ENCODE measurements at regions not wholly inside any gene's neighbourhood (a gene's known extent, or its start where the extent isn't known, plus 50 kb on each side); places are given as distances from the start of the nearest gene placed in this dataset.
A peak's percentile ranks its signal among the peaks of the same experiment; 100 is the strongest.

DNA sequence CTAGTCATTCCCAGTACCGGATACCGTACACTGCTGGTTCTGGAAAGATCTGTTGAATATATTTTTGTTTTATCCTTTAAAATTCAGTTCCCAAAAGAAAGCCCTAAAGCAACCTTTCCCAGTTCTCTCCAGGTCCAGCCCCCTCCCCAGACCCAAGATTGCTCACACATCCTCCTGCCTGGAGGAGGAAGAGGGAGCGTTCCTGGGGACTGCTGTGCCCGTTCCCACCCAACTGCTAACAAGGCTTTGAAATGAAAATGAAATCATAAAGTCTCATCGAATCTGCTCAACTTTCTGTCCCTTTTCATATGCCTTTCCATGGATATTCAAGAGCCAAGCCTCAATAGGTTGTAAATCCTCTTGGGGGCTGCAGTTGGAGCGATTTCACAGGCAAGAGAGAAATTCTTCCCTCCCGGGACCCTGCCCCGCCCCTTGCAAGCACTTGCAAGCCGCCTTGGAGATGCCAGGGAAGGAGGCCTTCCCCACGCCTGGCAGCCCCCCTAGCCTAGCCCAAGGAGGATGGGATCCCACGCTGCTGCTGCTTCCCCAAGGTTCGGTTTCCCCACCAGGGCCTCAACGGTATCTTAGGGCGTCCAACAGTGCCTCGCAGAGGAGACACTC lies 113.2 kb upstream of the CACHD1 start:
- intact Hi-C loops (cut with DNase I, micrococcal nuclease), result no loop called here
- no peak for DNase-seq
- ATAC-seq, result no peak

DNA sequence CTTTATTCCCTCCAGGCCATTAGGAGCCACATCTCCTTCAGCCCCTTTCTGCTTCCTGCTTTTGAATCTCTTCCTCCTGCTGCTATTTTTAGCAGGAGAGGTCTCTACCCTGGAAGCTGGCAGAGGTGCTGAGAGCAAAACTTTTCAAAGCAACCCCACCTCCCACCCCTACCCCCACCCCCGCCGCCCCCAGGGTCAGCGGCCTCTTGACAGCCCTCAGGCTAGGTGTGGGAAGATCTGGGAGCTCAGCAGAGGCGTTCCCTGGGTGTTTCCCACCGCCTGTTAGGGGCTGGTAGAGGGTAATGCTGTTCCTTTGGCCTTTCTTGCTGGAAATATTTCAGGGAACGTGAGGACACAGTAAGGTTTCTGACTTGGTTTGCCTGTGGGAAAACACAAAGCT lies 112.5 kb upstream of the CACHD1 start:
- intact Hi-C loops (cut with DNase I, micrococcal nuclease), result no loop called here
- DNase-seq (no peak), ATAC-seq (no peak)

- no peak for ATAC-seq
- no peak for DNase-seq
- intact Hi-C loops (cut with DNase I, micrococcal nuclease), result no loop called here
These were observed 111.2 kb upstream of the CACHD1 start for GRCh38 chr1:64358692-64359091.

DNA sequence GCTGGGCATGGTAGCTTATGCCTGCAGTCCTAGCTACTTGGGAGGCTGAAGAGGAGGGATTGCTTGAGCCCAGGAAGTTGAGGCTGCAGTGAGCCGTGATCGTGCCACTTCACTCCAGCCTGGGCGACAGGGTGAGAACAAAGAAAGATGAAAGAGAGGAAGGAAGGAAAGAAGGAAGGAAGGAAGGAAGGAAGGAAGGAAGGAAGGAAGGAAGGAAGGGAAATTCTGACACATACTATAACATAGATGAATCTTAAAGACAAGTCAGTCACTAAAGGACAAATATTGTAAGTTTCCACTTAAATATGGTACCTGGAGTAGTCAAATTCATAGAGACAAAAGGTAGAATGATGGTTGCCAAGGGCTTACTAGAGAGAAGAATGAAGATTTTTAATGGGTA lies 108.0 kb upstream of the CACHD1 start:
- intact Hi-C loops (cut with DNase I, micrococcal nuclease), result no loop called here
- ATAC-seq (no peak), DNase-seq (no peak)

GRCh38 chr1:64363111-64363510 lies 106.8 kb upstream of the CACHD1 start:
- no peak for DNase-seq
- intact Hi-C loops (cut with DNase I, micrococcal nuclease), result no loop called here
- no peak for ATAC-seq

- no peak for ATAC-seq
- intact Hi-C loops (cut with DNase I, micrococcal nuclease), result no loop called here
- DNase-seq, result no peak
These were observed 106.3 kb upstream of the CACHD1 start for GRCh38 chr1:64363616-64364015.

DNA sequence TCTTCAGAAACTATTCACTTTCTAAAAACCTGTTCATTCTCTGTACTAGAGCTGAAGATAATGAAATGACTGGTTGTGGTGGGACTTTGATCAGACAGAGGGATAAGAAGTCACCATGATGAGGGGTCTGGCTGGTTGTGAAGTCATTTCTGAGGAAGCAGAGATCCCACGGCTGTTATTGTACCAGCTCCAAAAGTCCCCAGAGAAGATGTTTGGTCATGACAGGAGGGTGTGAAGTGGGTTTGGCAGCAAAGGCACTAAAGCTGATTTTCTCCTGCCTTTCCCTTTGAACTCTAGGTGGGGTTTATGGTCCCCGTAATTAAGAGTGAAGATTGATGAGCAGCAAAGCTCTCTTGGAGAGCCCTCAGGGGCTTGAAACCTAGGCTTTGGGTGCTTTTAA lies 103.1 kb upstream of the CACHD1 start:
- no peak for DNase-seq
- ATAC-seq, result no peak
- intact Hi-C loops (cut with DNase I, micrococcal nuclease), result no loop called here

DNA sequence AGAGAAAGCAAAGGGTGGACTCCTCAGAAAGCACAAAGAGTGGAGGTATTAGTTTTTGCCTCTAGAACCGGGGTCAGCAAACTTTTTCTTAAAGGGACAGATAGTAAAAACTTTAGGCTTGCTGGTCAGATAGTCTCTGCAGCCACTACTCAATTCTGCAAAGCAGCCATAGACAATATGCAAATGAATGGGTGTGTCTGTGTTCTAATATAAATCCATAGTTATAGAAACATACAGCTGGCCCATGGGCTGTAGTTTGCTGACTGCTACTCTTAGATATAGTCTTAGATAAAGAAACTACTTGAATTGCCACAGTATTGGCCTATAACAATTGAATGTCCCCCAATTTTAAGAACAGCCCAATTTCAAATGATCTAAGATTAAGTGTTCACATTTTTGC lies 101.6 kb upstream of the CACHD1 start:
- intact Hi-C loops (cut with DNase I, micrococcal nuclease), result no loop called here
- no peak for ATAC-seq
- DNase-seq, result no peak

DNA sequence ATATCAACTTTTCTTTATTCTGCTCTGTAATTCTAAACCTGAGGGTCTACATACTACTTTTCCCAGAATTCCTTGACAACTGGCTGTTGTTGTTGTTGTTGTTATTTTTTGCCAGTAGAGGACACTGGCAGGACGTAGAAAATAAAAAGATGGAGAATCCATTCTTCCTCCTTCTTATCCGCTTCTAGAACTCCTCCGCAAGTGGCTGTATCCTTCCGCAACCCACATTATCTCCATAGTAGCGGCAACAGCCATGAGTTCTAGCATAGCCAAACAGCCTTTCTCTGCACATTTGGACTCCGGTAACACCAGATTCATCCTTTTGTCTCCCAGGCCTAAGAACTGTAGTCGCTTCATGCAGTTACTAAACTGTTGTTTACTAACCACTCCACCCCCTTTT lies 91.1 kb upstream of the CACHD1 start:
- DNase-seq, result no peak
- intact Hi-C loops (cut with DNase I, micrococcal nuclease), result no loop called here
- no peak for ATAC-seq

GRCh38 chr1:64387389-64388285 lies 82.3 kb upstream of the CACHD1 start:
- intact Hi-C loops (cut with DNase I, micrococcal nuclease), result no loop called here
- DNase-seq, result no peak

DNA sequence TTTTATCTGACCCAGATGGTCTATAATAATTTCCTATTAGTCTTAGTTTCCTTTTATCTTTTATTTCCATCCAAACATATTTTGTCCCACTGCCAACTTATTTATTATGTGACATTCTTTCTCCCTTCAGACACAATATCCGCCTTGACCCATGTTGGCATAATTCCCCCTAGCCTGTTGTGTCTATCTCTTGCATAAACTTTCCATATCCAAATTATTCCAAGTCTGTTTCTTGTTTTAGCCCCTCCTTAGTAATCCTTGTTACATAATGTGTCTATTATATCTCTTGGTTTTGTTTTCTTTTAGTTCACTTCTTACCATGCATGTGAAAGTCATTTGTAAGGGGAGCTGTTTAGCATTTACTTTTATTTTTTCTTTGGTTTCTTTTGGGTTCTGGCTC lies 81.6 kb upstream of the CACHD1 start:
- intact Hi-C loops (cut with DNase I, micrococcal nuclease), result no loop called here
- ATAC-seq (no peak), DNase-seq (no peak)

More at GRCh38 chr1:64387389-64388285, 82.3 kb upstream of the CACHD1 start:
- no peak for ATAC-seq

GRCh38 chr1:64392109-64392508 lies 77.8 kb upstream of the CACHD1 start:
- intact Hi-C loops (cut with DNase I, micrococcal nuclease), result no loop called here

GRCh38 chr1:64393790-64394189 lies 76.1 kb upstream of the CACHD1 start:
- no peak for DNase-seq
- ATAC-seq, result no peak
- intact Hi-C loops (cut with DNase I, micrococcal nuclease), result no loop called here

More at GRCh38 chr1:64392109-64392508, 77.8 kb upstream of the CACHD1 start:
- no peak for DNase-seq
- peak; percentile 30 for ATAC-seq

GRCh38 chr1:64396817-64397216 lies 73.1 kb upstream of the CACHD1 start:
- intact Hi-C loops (cut with DNase I, micrococcal nuclease), result no loop called here
- ATAC-seq, result no peak
- no peak for DNase-seq

- intact Hi-C loops (cut with DNase I, micrococcal nuclease), result no loop called here
- DNase-seq (no peak), ATAC-seq (no peak)
These were observed 72.4 kb upstream of the CACHD1 start for GRCh38 chr1:64397541-64397940.

GRCh38 chr1:64398936-64399335 lies 71.0 kb upstream of the CACHD1 start:
- ATAC-seq (peak; percentile 66), DNase-seq (no peak)
- intact Hi-C loops (cut with DNase I, micrococcal nuclease), result no loop called here

GRCh38 chr1:64401285-64401684 lies 68.6 kb upstream of the CACHD1 start:
- no peak for ATAC-seq
- intact Hi-C loops (cut with DNase I, micrococcal nuclease), result no loop called here
- DNase-seq, result no peak

DNA sequence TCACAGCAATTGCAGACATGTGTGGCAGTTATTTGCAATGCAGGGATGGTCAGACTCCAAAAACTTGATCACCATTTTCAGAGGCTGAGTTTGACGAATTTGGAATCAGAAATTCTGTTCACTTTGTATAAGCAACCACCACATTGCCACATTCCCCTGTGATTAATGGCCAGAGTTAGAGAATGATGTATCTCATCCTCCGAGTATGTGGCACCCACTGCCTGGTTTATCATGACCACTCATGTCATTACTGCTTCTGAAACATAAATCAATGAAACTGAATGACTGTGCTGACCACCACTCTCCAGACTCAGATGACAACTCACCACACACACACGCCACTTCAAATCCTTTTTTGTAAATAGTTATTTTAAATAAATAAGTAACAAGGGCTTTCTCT lies 66.6 kb upstream of the CACHD1 start:
- no peak for ATAC-seq
- intact Hi-C loops (cut with DNase I, micrococcal nuclease), result no loop called here

DNA sequence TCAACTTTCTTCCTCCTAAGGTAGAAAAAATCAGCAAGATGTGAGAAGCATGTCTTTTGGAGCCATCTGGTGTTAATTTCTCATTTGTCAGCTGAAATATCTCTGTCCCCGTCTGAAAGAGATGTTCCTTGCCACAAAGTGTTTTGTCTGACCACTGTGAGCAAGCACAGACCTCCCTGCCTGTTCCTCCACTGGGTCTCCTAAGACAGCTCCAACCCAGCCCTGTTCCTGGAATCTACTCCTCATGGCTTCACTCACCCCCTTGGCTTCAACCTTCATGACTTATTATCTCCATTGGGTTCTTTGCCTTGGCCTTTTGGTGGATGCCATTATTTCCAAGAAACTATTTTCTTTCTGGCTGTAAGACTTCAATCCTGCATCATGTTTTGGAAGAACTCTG lies 65.7 kb upstream of the CACHD1 start:
- intact Hi-C loops (cut with DNase I, micrococcal nuclease), result no loop called here
- ATAC-seq (no peak), DNase-seq (no peak)

More for the DNA sequence above, 66.6 kb upstream of the CACHD1 start:
- no peak for DNase-seq

GRCh38 chr1:64405833-64406232 lies 64.1 kb upstream of the CACHD1 start:
- no peak for ATAC-seq
- intact Hi-C loops (cut with DNase I, micrococcal nuclease), result no loop called here

GRCh38 chr1:64410217-64410616 lies 59.7 kb upstream of the CACHD1 start:
- ATAC-seq (no peak), DNase-seq (no peak)
- intact Hi-C loops (cut with DNase I, micrococcal nuclease), result no loop called here

More at GRCh38 chr1:64405833-64406232, 64.1 kb upstream of the CACHD1 start:
- no peak for DNase-seq

Data from left colon (tissue), 2 donors.